Activated CD4-positive, alpha-beta T cell treated with anti-CD3 and anti-CD28 coated beads for 36 hours (primary cell): ENCODE measurements at regions not wholly inside any gene's neighbourhood (a gene's known extent, or its start where the extent isn't known, plus 50 kb on each side); places are given as distances from the start of the nearest gene placed in this dataset.

Experiments used
- ATAC-seq: fragments of 200-7000 bp; cut with Tn5 transposase; one replicate; pipeline ENCODE4 v1.10.0; 2021; ENCODE audit warnings: mild to moderate bottlenecking, moderate library complexity
- CTCF ChIA-PET: fragments of 350-600 bp; sonication (Branson Sonifier 250); formaldehyde crosslinking; loops from one replicate; lab custom pipeline; 2021; ENCODE audit warnings: antibody characterized with exemption; lab: Charles Lee
- POLR2A ChIA-PET: fragments of 350-600 bp; sonication (Branson Sonifier 250); formaldehyde crosslinking; loops from one replicate; lab custom pipeline; 2021; ENCODE audit warnings: antibody characterized with exemption, inconsistent platforms; lab: Charles Lee
- DNase-seq: peaks from one replicate; pipeline ENCODE4 v3.0.0-alpha.2; 2020
- H3K27ac Mint-ChIP-seq: one replicate; pipeline ENCODE4 v1.8.0; 2021; ENCODE audit warnings: mixed read lengths
- H3K27me3 Mint-ChIP-seq: one replicate; pipeline ENCODE4 v1.8.0; 2021; ENCODE audit warnings: mixed read lengths
- H3K36me3 Mint-ChIP-seq: one replicate; pipeline ENCODE4 v1.8.0; 2021; ENCODE audit warnings: low read depth, mixed read lengths
- H3K4me1 Mint-ChIP-seq: one replicate; pipeline ENCODE4 v1.8.0; 2021; ENCODE audit warnings: mixed read lengths
- H3K4me3 Mint-ChIP-seq: one replicate; pipeline ENCODE4 v1.8.0; 2021; ENCODE audit warnings: mild to moderate bottlenecking, moderate library complexity, mixed read lengths
- H3K9me3 Mint-ChIP-seq: one replicate; pipeline ENCODE4 v1.8.0; 2021; ENCODE audit warnings: low read depth, mixed read lengths
- intact Hi-C, 2 experiments: fragments of 100-400 bp; cut with DNase I in 1 of 2; cut with micrococcal nuclease in 1 of 2; formaldehyde crosslinking; loops; one replicate each; pipeline versions ENCODE4 v1.14.2 to v1.15.1; 2022 to 2024; cut with DNase I, micrococcal nuclease

DNA sequence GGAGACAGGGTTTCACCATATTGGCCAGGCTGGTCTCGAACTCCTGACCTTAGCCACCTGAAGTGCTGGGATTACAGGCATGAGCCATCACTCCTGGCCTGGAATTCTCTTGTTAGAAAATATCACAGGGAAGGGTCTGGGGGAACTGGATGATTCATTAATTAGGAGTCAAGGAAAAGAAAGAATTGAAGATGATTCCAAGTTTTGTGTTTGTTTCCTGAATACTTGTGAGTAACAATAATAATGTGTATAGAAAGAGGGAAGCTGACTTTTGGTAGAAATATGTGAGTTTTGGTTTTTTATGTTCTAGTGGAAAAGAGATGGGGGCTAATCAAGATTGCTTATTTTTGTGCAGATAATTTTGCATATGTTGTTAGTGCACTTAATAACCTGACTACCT, 77.3 kb upstream of the CLNK start:
- CTCF ChIA-PET: no interaction called here
- Mint-ChIP-seq H3K27me3 (no peaks in the 10 kb centered on the region), H3K4me1 (no peaks in the 10 kb centered on the region), H3K27ac (no peak overlapping the region), H3K9me3 (peaks cover 8% of the 10 kb centered on the region), H3K4me3 (no peak overlapping the region), H3K36me3 (no peaks in the 10 kb centered on the region)
- ATAC-seq (no peak), DNase-seq (no peak)
- POLR2A ChIA-PET: no interaction called here
- intact Hi-C loops: no loop called here

DNA sequence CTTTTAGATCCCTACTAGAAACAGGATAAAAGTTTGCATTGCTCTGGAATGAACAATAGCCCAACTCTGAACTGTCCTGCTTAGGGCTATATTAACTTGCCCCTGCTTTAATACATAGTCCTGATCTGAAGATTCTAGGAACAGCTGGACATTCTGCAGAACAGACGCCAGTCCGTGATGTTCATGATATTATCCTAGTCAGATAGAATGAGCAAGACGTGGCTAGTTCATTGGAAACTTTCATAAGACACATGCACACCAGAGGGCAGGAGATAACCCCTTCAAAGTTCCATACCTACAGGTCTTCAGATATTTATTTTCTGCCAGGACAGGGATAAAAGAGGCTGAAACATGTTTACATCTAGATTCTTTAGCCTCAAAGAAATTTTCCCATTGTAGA, 75.5 kb upstream of the CLNK start:
- ATAC-seq: no peak
- peaks cover 8% of the 10 kb centered on the region for H3K9me3 Mint-ChIP-seq
- POLR2A ChIA-PET: no interaction called here
- H3K4me3 Mint-ChIP-seq: no peak overlapping the region
- intact Hi-C loops: no loop called here
- no peak overlapping the region for H3K27ac Mint-ChIP-seq
- no peaks in the 10 kb centered on the region for H3K4me1 Mint-ChIP-seq
- no peak for DNase-seq
- CTCF ChIA-PET: interaction anchor here (1.9 kb wide), 1 partner anchor 14 kb away, joined by 4 read pairs; no protein-coding TSS in a partner anchor
- H3K27me3 Mint-ChIP-seq: no peaks in the 10 kb centered on the region
- no peaks in the 10 kb centered on the region for H3K36me3 Mint-ChIP-seq

GRCh38 chr4:10758906-10759305, 74.3 kb upstream of the CLNK start:
- intact Hi-C loops: no loop called here
- ATAC-seq: no peak
- Mint-ChIP-seq H3K27ac (no peak overlapping the region), H3K27me3 (no peaks in the 10 kb centered on the region), H3K9me3 (peaks cover 2% of the 10 kb centered on the region), H3K4me3 (no peak overlapping the region), H3K4me1 (no peaks in the 10 kb centered on the region), H3K36me3 (no peaks in the 10 kb centered on the region)
- ChIA-PET CTCF (interaction anchor here (1.9 kb wide), 1 partner anchor 12 kb away, joined by 4 read pairs; no protein-coding TSS in a partner anchor), POLR2A (no interaction called here)
- DNase-seq: no peak

DNA sequence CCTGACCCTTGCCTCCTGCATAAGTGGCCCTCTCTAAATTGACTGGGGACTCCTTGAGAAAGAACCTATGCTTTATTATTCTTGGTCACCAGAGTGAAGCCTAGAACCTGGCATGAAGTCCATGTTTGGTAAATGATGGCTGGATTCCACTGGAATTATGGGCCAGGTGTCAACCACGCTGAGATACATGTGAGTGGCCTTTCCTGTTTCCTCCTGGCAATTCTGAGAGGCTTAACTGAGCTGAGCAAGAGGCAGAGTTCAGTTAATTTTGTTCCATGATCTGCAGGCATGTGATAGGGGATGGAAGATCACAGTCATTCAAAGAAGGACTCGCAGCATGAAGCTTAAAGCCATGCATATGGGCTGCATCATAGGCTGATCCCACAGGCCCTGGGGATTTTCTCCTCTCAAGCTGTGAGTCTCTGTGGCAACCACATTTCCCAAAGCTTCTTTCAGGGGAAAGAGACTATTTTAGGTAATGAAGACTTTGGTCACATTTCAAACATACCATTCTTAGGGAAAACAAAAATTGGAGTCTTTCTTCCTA, 69.4 kb upstream of the CLNK start:
- H3K4me3 Mint-ChIP-seq: no peak overlapping the region
- no peaks in the 10 kb centered on the region for H3K9me3 Mint-ChIP-seq
- ChIA-PET CTCF (no interaction called here), POLR2A (no interaction called here)
- DNase-seq (no peak), ATAC-seq (no peak)
- H3K27me3 Mint-ChIP-seq: no peaks in the 10 kb centered on the region
- no peaks in the 10 kb centered on the region for H3K4me1 Mint-ChIP-seq
- H3K36me3 Mint-ChIP-seq: no peaks in the 10 kb centered on the region
- no peak overlapping the region for H3K27ac Mint-ChIP-seq
- intact Hi-C loops: no loop called here

DNA sequence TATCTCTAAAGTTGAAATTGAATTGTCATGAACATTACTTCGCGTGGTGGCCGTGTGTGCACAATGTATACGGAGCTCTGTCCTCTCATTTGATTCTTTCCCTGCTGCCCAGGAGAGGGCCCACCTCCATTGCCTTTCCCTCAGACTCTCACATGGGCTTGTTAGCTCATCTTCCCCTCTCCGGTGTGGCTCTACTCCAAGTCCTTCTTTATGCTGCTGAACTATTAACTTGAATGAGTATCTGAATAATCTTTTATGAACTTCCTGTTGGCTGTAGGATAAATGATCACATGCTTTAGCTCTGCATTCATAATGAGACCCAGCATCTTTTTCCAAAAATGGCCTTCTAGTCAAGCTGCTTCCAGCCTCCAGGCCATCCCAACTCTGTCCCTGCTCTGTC, 68.8 kb upstream of the CLNK start:
- POLR2A ChIA-PET: no interaction called here
- CTCF ChIA-PET: no interaction called here

GRCh38 chr4:10750714-10751113, 66.1 kb upstream of the CLNK start:
- no peaks in the 10 kb centered on the region for H3K36me3 Mint-ChIP-seq

More for the DNA sequence above, 68.8 kb upstream of the CLNK start:
- Mint-ChIP-seq H3K9me3 (no peaks in the 10 kb centered on the region), H3K36me3 (no peaks in the 10 kb centered on the region), H3K27me3 (no peaks in the 10 kb centered on the region), H3K4me1 (no peaks in the 10 kb centered on the region), H3K27ac (no peak overlapping the region), H3K4me3 (no peak overlapping the region)
- ATAC-seq: no peak
- intact Hi-C loops: no loop called here
- no peak for DNase-seq

GRCh38 chr4:10747186-10747585, 62.6 kb upstream of the CLNK start:
- Mint-ChIP-seq H3K9me3 (no peaks in the 10 kb centered on the region), H3K4me3 (no peak overlapping the region), H3K4me1 (no peaks in the 10 kb centered on the region), H3K27me3 (no peaks in the 10 kb centered on the region), H3K27ac (no peak overlapping the region), H3K36me3 (no peaks in the 10 kb centered on the region)
- DNase-seq (no peak), ATAC-seq (no peak)
- ChIA-PET CTCF (interaction anchor here (0.6 to 1.6 kb wide), 2 partner anchors 13 to 44 kb away, joined by 3 to 4 read pairs; no protein-coding TSS in a partner anchor), POLR2A (no interaction called here)
- intact Hi-C loops: no loop called here

More at GRCh38 chr4:10750714-10751113, 66.1 kb upstream of the CLNK start:
- no peak for DNase-seq
- Mint-ChIP-seq H3K27me3 (no peaks in the 10 kb centered on the region), H3K27ac (no peak overlapping the region), H3K4me1 (no peaks in the 10 kb centered on the region), H3K9me3 (no peaks in the 10 kb centered on the region), H3K4me3 (no peak overlapping the region)
- no peak for ATAC-seq
- POLR2A ChIA-PET: no interaction called here
- CTCF ChIA-PET: no interaction called here
- intact Hi-C loops: no loop called here

DNA sequence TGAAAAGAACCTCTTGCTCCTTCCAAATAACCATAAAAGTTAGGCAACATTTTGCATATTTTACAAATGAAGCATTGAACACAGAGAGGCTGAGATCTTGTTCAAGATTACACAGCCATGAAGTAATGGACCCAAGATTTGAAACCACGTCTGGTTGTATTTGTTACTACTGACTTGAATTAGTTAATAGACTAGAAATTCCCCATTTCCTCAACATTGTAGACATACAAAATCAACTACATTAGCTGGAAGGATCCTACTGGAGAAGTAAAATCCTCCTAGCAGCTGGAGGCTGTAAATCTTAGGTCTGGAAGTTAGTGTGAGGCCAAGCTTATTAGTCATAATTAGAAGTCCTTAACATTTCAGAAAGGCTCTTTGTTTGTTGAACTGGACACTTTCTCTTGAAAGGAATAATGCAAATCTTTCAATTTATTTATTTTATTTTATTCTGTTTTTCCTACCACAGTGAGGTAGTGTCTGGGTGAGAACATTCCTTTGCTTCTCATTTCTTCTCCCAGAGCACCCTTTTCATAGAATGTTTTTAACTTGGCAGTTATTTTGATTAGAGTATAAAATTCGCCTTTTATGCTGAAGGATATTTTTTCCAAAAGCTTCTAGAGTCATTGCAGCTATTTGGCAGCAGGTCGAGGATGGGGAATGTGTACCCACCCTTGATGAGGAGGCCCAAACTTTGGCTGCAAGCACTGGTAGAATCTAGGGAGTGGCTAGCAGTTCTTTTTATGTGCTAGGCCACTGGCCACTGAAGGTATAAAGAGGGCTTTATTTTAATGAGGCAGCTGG, 62.0 kb upstream of the CLNK start:
- POLR2A ChIA-PET: no interaction called here

GRCh38 chr4:10743357-10743756, 58.8 kb upstream of the CLNK start:
- ATAC-seq (no peak), DNase-seq (no peak)
- CTCF ChIA-PET: no interaction called here
- Mint-ChIP-seq H3K9me3 (no peaks in the 10 kb centered on the region), H3K27me3 (no peaks in the 10 kb centered on the region), H3K4me1 (no peaks in the 10 kb centered on the region), H3K27ac (no peak overlapping the region), H3K36me3 (no peaks in the 10 kb centered on the region), H3K4me3 (no peak overlapping the region)
- POLR2A ChIA-PET: no interaction called here
- intact Hi-C loops: no loop called here

More for the DNA sequence above, 62.0 kb upstream of the CLNK start:
- CTCF ChIA-PET: interaction anchor here (1.5 to 1.6 kb wide), 2 partner anchors 13 kb away, joined by 3 to 4 read pairs; no protein-coding TSS in a partner anchor
- ATAC-seq (no peak), DNase-seq (no peak)
- Mint-ChIP-seq H3K27me3 (no peaks in the 10 kb centered on the region), H3K27ac (no peak overlapping the region), H3K9me3 (no peaks in the 10 kb centered on the region), H3K4me3 (no peak overlapping the region), H3K36me3 (no peaks in the 10 kb centered on the region), H3K4me1 (no peaks in the 10 kb centered on the region)
- intact Hi-C loops: no loop called here

DNA sequence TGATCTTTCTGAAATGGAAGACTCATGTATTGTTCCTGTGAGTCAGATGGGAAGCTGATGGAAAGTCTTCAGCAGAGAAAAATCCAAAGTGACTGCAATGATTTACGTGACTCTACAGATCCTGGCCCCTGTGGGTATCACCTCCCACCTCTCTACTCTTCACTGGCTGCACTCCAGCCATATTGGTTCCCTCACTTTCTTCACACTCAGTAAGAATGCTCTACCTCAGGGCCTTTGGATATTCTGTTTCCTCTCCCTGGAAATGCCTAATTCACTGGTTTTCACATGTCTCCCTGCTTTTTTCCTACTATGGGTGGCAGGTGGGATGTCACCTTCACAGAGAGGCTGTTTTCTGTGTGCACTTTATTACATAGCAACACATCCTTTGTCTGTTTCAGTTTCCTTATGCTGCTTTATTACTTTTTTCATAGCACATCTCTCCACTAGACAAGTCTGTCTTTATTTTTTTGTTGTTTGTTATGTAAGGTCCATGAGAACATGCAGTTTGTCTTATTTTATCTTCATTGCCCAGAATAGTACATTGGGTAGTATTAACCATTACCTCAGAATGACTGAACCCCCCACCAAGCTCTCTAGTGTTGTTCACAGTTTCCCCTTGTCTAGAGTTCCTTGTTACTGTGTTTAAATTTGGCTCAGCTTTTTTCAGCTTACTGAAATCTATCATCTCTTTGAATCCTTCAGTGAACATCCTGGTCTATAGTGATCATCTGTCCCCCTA, 57.6 kb upstream of the CLNK start:
- intact Hi-C loops: no loop called here
- no peaks in the 10 kb centered on the region for H3K36me3 Mint-ChIP-seq
- no peaks in the 10 kb centered on the region for H3K4me1 Mint-ChIP-seq
- POLR2A ChIA-PET: no interaction called here
- no peaks in the 10 kb centered on the region for H3K9me3 Mint-ChIP-seq
- H3K27me3 Mint-ChIP-seq: no peaks in the 10 kb centered on the region
- ATAC-seq: no peak
- DNase-seq: no peak
- H3K4me3 Mint-ChIP-seq: no peak overlapping the region
- CTCF ChIA-PET: no interaction called here
- no peak overlapping the region for H3K27ac Mint-ChIP-seq

DNA sequence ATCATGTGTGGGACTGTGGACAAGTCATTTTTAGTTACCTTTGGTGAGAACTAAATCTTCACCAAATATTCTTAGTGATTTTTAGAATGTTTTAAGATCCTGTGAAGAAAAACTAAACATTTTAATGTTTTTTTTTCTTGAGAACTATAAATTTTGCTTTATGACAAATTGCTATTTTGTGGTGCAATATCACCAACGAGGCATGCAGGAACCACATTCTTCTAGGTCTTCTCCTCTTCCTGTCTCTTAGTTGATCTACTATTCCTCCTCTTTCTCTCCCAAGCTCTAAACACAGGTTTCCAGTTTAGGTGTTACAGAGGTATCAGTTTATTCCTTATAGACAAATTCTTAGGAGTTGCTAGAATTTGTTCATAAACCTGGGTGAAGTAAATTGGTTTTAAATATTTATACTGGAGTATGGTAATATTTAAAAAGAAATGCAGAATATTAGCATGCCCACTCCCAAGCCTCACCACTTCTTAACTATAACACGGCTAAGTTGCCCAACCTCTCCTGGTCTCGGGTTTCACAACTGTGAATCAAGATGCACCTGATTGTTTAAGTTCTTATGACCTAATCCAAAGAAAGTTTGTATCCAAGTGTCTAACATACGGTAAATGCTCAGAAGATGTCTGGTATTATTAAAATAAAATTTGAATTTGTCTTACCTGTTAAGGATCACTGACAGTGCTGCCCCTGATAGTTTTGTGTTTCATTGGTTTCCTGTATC, 56.5 kb upstream of the CLNK start:
- ChIA-PET CTCF (no interaction called here), POLR2A (no interaction called here)
- intact Hi-C loops: no loop called here
- DNase-seq (no peak), ATAC-seq (no peak)
- Mint-ChIP-seq H3K4me1 (no peaks in the 10 kb centered on the region), H3K27ac (no peak overlapping the region), H3K36me3 (no peaks in the 10 kb centered on the region), H3K27me3 (no peaks in the 10 kb centered on the region), H3K4me3 (no peak overlapping the region), H3K9me3 (no peaks in the 10 kb centered on the region)
